ENCODE measurements at regions not wholly inside any gene's neighbourhood (a gene's known extent, or its start where the extent isn't known, plus 50 kb on each side); places are given as distances from the start of the nearest gene placed in this dataset.
A peak's percentile ranks its signal among the peaks of the same experiment; 100 is the strongest.

- ChIA-PET RAD21 (ENCODE audit: unreplicated experiment) (no interaction called here), POLR2A (interaction anchor here (1.0 kb wide), 1 partner anchor 10 kb away, joined by 3 read pairs; no protein-coding TSS in a partner anchor), CTCF (interaction anchor here (0.6 kb wide), 1 partner anchor 11 kb away, joined by 4 read pairs; no protein-coding TSS in a partner anchor), SMC1A (ENCODE audit: uncharacterized antibody, unreplicated experiment) (interaction anchor here (1.0 to 1.2 kb wide), 2 partner anchors 10 to 15 kb away, joined by 3 read pairs; no protein-coding TSS in a partner anchor)
- H3K9ac ChIP-seq (ENCODE audit: control insufficient read depth, insufficient read depth, low read length) = no peak overlapping the region
- no TSS peak for BruUV-seq (replicated peaks)
- TF ChIP-seq E2F4 (IDR thresholded peaks at IDR 0.05; ENCODE audit: low read depth, low read length) (no peak), NR2C2 (IDR thresholded peaks at IDR 0.05; ENCODE audit: borderline replicate concordance, control insufficient read depth, insufficient read length, low read depth) (no peak), KLF5 (IDR thresholded peaks at IDR 0.05; ENCODE audit: partially characterized antibody) (no peak), BMI1 (IDR thresholded peaks at IDR 0.05; ENCODE audit: borderline replicate concordance) (no peak), IKZF2 (IDR thresholded peaks at IDR 0.05) (no peak)
- H4K20me1 ChIP-seq (ENCODE audit: control insufficient read depth, insufficient read depth) = no peaks in the 10 kb centered on the region
- WGBS (ENCODE audit: insufficient coverage, insufficient replicate concordance, low lambda C conversion rate, missing lambda C conversion rate) = 2% methylated on average over 2 of the region's 2 CpGs
- DNase-seq (ENCODE audit: low read depth, low spot score) (no peak), ATAC-seq (no peak), FAIRE-seq (no peak)
- H3K4me3 ChIP-seq = no peak overlapping the region
- no peaks in the 10 kb centered on the region for H3K9me3 ChIP-seq (replicated peaks; ENCODE audit: control insufficient read depth, insufficient read depth, low read length)
- no peaks in the 10 kb centered on the region for H3K27me3 ChIP-seq (replicated peaks in 1 of 2; ENCODE audit: control insufficient read depth in 2 of 2, insufficient read depth in 2 of 2, low read length in 1 of 2)
- intact Hi-C loops (cut with micrococcal nuclease; ENCODE audit: unreplicated experiment) = no loop called here
- in situ Hi-C loops (cut with MboI) = no loop called here
- no peaks in the 10 kb centered on the region for H3K79me2 ChIP-seq (ENCODE audit: control insufficient read depth, insufficient read depth, low read length)
- H3K27ac ChIP-seq (ENCODE audit: control insufficient read depth, insufficient read depth) = no peak overlapping the region
- H3K4me1 ChIP-seq (ENCODE audit: control insufficient read depth, insufficient read depth, low read length) = no peaks in the 10 kb centered on the region
- no peak overlapping the region for H2AFZ ChIP-seq (ENCODE audit: control insufficient read depth, low read depth, low read length)
- no peaks in the 10 kb centered on the region for H3K36me3 ChIP-seq (ENCODE audit: control insufficient read depth in 2 of 2, insufficient read depth in 2 of 2, low read length in 1 of 2)
- H3K4me2 ChIP-seq (ENCODE audit: control insufficient read depth, insufficient read depth) = no peak overlapping the region
Measured at GRCh38 chr2:51231071-51231470, 199.1 kb upstream of the NRXN1 start.

GRCh38 chr2:51225377-51225776 lies 193.4 kb upstream of the NRXN1 start:
- DNase-seq (ENCODE audit: low read depth, low spot score) = no peak
- POLR2A ChIA-PET = no interaction called here
- Histone ChIP-seq H2AFZ (ENCODE audit: control insufficient read depth, low read depth, low read length) (no peak overlapping the region), H4K20me1 (ENCODE audit: control insufficient read depth, insufficient read depth) (no peaks in the 10 kb centered on the region), H3K4me2 (ENCODE audit: control insufficient read depth, insufficient read depth) (no peak overlapping the region), H3K27ac (ENCODE audit: control insufficient read depth, insufficient read depth) (no peak overlapping the region), H3K9ac (ENCODE audit: control insufficient read depth, insufficient read depth, low read length) (no peak overlapping the region), H3K4me1 (ENCODE audit: control insufficient read depth, insufficient read depth, low read length) (no peaks in the 10 kb centered on the region), H3K9me3 (replicated peaks; ENCODE audit: control insufficient read depth, insufficient read depth, low read length) (no peaks in the 10 kb centered on the region), H3K79me2 (ENCODE audit: control insufficient read depth, insufficient read depth, low read length) (no peaks in the 10 kb centered on the region), H3K36me3 (ENCODE audit: control insufficient read depth in 2 of 2, insufficient read depth in 2 of 2, low read length in 1 of 2) (no peaks in the 10 kb centered on the region), H3K4me3 (no peak overlapping the region), H3K27me3 (replicated peaks in 1 of 2; ENCODE audit: control insufficient read depth in 2 of 2, insufficient read depth in 2 of 2, low read length in 1 of 2) (no peaks in the 10 kb centered on the region)
- CTCF ChIA-PET = no interaction called here
- intact Hi-C loops (cut with micrococcal nuclease; ENCODE audit: unreplicated experiment) (no loop called here), in situ Hi-C loops (cut with MboI) (no loop called here)
- 2% methylated on average over 3 of the region's 3 CpGs for WGBS (ENCODE audit: insufficient coverage, insufficient replicate concordance, low lambda C conversion rate, missing lambda C conversion rate)
- no peak for FAIRE-seq
- RAD21 ChIA-PET (ENCODE audit: unreplicated experiment) = no interaction called here
- no peak for ATAC-seq
- SMC1A ChIA-PET (ENCODE audit: uncharacterized antibody, unreplicated experiment) = interaction anchor here (0.7 kb wide), 1 partner anchor 840 kb away, joined by 3 read pairs; no protein-coding TSS in a partner anchor
- TF ChIP-seq ATF7 (IDR thresholded peaks at IDR 0.05; ENCODE audit: low read depth) (peak; percentile 74), YY1 (IDR thresholded peaks at IDR 0.05; ENCODE audit: low read depth, low read length) (no peak), JUND (IDR thresholded peaks at IDR 0.05; ENCODE audit: low read depth, low read length) (0 out of 2 replicates have a peak, but pooled peaks have one; percentile 29)
- no TSS peak for BruUV-seq (replicated peaks)
